ENCODE measurements at regions not wholly inside any gene's neighbourhood (a gene's known extent, or its start where the extent isn't known, plus 50 kb on each side); places are given as distances from the start of the nearest gene placed in this dataset.

GRCh38 chr4:183388777-183389176 lies 55.7 kb upstream of the CDKN2AIP start:
- no peak for TF ChIP-seq CTCF (IDR thresholded peaks at IDR 0.05; ENCODE audit: low read depth, low read length)
- TF ChIP-seq EZH2phosphoT487 (IDR thresholded peaks at IDR 0.05; ENCODE audit: low read depth) = no peak

Data from OCI-LY3 (cell line).